PC-3 (cell line): ENCODE measurements at regions not wholly inside any gene's neighbourhood (a gene's known extent, or its start where the extent isn't known, plus 50 kb on each side); places are given as distances from the start of the nearest gene placed in this dataset.

Source experiments
- ATAC-seq: fragments of 200-7000 bp; cut with Tn5 transposase; 2 replicates; pipeline ENCODE4 v1.9.1; 2020; ENCODE audit warnings: mild to moderate bottlenecking, moderate library complexity
- BruUV-seq: library from RNA; stranded (reverse); fragments of 400-500 nt; replicated peaks from 2 replicates; lab custom pipeline; 2021; lab: Mats Ljungman, UMichigan
- CTCF ChIA-PET: fragments of 300-600 bp; sonication (Branson Sonifier 250); formaldehyde crosslinking; loops from one replicate; lab custom pipeline; 2022; ENCODE audit warnings: antibody characterized with exemption; lab: Charles Lee
- POLR2A ChIA-PET: fragments of 300-600 bp; sonication (Branson Sonifier 250); formaldehyde crosslinking; loops from one replicate; lab custom pipeline; 2022; ENCODE audit warnings: antibody characterized with exemption; ENCODE audit not compliant: unreplicated experiment; lab: Charles Lee
- DNase-seq: peaks from one replicate; pipeline ENCODE4 v3.0.0-alpha.2; 2015
- H2AFZ ChIP-seq: fragments of 300-600 bp; sonication (generic); 2 replicates; pipeline ENCODE4 v1.6.0; 2016; ENCODE audit warnings: antibody characterized with exemption, low read length
- H3F3A ChIP-seq: fragments of 300-600 bp; sonication (generic); one replicate; pipeline ENCODE4 v1.6.0; 2017; ENCODE audit warnings: antibody characterized with exemption, low read length, control low read depth, mild to moderate bottlenecking; ENCODE audit not compliant: unreplicated experiment
- H3K27ac ChIP-seq: fragments of 300-600 bp; sonication (generic); 2 replicates; pipeline ENCODE4 v1.5.1; 2016; ENCODE audit warnings: mild to moderate bottlenecking, low read length
- H3K27me3 ChIP-seq: fragments of 300-600 bp; sonication (generic); 2 replicates; pipeline ENCODE4 v1.6.1; 2016; ENCODE audit warnings: low read length, mixed read lengths
- H3K36me3 ChIP-seq: fragments of 300-600 bp; sonication (generic); 2 replicates; pipeline ENCODE4 v1.6.1; 2016; ENCODE audit warnings: low read depth, mixed run types, low read length, mixed read lengths
- H3K4me1 ChIP-seq: fragments of 300-600 bp; sonication (generic); 2 replicates; pipeline ENCODE4 v1.5.1; 2016; ENCODE audit warnings: low read length; ENCODE audit not compliant: insufficient read depth
- H3K4me2 ChIP-seq: fragments of 300-600 bp; sonication (generic); 2 replicates; pipeline ENCODE4 v1.6.0; 2016; ENCODE audit warnings: low read length
- H3K4me3 ChIP-seq: fragments of 300-600 bp; sonication (generic); 2 replicates; pipeline ENCODE4 v1.5.1; 2016; ENCODE audit warnings: mild to moderate bottlenecking, low read length, mixed read lengths
- H3K79me2 ChIP-seq: fragments of 300-600 bp; sonication (generic); 2 replicates; pipeline ENCODE4 v1.6.1; 2017; ENCODE audit warnings: low read length, mixed read lengths
- H3K9ac ChIP-seq: fragments of 300-600 bp; sonication (generic); 2 replicates; pipeline ENCODE4 v1.6.0; 2016; ENCODE audit warnings: mild to moderate bottlenecking, low read length
- H3K9me2 ChIP-seq: fragments of 300-600 bp; sonication (generic); replicated peaks from 2 replicates; pipeline ENCODE4 v1.6.1; 2016; ENCODE audit warnings: mixed run types, low read length, mixed read lengths
- H3K9me3 ChIP-seq: fragments of 300-600 bp; sonication (generic); 2 replicates; pipeline ENCODE4 v1.6.1; 2016; ENCODE audit warnings: low read length, mixed read lengths
- H4K20me1 ChIP-seq: fragments of 300-600 bp; sonication (generic); 2 replicates; pipeline ENCODE4 v1.6.1; 2016; ENCODE audit warnings: low read length, mixed read lengths
- EZH2 ChIP-seq: fragments of 300-600 bp; sonication (generic); IDR thresholded peaks from one replicate; pipeline ENCODE4 v1.6.1; 2017; ENCODE audit warnings: antibody characterized with exemption, mild to moderate bottlenecking, low read length; ENCODE audit not compliant: unreplicated experiment
- EZH2phosphoT487 ChIP-seq: fragments of 300-600 bp; sonication (generic); IDR thresholded peaks from 2 replicates; pipeline ENCODE4 v1.6.1; 2018; ENCODE audit warnings: mild to moderate bottlenecking, antibody characterized with exemption, low read length, borderline replicate concordance
- intact Hi-C: fragments of 100-400 bp; cut with micrococcal nuclease; formaldehyde crosslinking; loops from 2 replicates; pipeline ENCODE4 v1.9.0; 2023
- TF ChIP-seq, protein P1 (sequence below): fragments of 300-600 bp; sonication (generic); conservative IDR thresholded peaks from 2 replicates; pipeline ENCODE4 v1.5.1; 2017; ENCODE audit warnings: antibody characterized with exemption, low read depth, mild to moderate bottlenecking, low read length

DNA sequence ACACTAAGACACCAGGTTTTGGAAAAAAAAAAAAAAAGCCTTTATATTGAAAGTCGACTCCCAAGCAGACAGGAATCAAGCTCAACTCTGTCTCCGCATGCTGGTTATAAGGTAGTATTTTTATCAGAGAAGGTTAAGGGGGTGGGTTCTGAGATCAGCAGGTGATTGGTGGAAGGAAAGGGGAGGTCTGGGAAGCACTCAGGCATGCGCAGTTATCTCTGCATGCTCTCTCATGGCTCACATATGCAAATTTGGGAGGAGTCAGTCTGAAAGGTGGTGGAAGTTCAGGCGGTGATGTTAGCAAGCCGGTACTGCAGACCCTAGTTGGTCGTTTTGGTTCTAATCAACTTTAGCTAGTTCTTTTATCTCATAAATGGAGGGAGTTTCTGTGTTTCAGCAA lies 357.6 kb upstream of the C16orf82 start:
- Histone ChIP-seq H3K27me3 (no peaks in the 10 kb centered on the region), H2AFZ (no peak overlapping the region)

DNA sequence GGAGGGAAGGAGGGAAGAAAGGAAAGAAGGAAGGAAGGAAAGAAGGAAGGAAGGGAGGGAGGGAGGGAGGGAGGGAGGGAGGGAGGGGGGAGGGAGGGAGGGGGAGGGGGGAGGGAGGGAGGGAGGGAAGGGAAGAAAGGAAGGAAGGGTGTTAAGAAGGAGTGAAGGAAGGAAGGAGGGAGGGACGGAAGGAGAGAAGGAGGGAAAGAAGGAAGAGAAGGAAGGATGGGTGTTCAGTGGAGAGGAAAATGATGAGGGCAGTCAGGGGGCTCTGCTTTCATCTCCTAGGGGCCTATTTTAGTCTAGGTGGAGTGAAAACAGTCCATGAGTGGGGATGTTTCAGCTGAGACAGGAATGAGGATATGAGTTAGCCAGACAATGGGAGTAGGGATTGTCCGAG lies 357.0 kb upstream of the C16orf82 start:
- Histone ChIP-seq H3K79me2 (no peaks in the 10 kb centered on the region), H3K4me2 (no peak overlapping the region), H3F3A (no peaks in the 10 kb centered on the region), H3K27ac (no peak overlapping the region), H3K9ac (no peak overlapping the region), H3K9me2 (no peaks in the 10 kb centered on the region), H4K20me1 (no peaks in the 10 kb centered on the region), H2AFZ (no peak overlapping the region), H3K36me3 (no peaks in the 10 kb centered on the region), H3K4me3 (no peak overlapping the region), H3K9me3 (no peaks in the 10 kb centered on the region), H3K4me1 (no peaks in the 10 kb centered on the region), H3K27me3 (no peaks in the 10 kb centered on the region)
- DNase-seq, result no peak
- ChIA-PET POLR2A (no interaction called here), CTCF (no interaction called here)
- no peak for ATAC-seq
- no TSS peak for BruUV-seq
- TF ChIP-seq EZH2phosphoT487 (no peak), EZH2 (no peak)
- TF ChIP-seq, protein P1, sequence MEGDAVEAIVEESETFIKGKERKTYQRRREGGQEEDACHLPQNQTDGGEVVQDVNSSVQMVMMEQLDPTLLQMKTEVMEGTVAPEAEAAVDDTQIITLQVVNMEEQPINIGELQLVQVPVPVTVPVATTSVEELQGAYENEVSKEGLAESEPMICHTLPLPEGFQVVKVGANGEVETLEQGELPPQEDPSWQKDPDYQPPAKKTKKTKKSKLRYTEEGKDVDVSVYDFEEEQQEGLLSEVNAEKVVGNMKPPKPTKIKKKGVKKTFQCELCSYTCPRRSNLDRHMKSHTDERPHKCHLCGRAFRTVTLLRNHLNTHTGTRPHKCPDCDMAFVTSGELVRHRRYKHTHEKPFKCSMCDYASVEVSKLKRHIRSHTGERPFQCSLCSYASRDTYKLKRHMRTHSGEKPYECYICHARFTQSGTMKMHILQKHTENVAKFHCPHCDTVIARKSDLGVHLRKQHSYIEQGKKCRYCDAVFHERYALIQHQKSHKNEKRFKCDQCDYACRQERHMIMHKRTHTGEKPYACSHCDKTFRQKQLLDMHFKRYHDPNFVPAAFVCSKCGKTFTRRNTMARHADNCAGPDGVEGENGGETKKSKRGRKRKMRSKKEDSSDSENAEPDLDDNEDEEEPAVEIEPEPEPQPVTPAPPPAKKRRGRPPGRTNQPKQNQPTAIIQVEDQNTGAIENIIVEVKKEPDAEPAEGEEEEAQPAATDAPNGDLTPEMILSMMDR, result no peak
- intact Hi-C loops, result no loop called here

More for the DNA sequence above, 357.6 kb upstream of the C16orf82 start:
- Histone ChIP-seq H3K4me3 (no peak overlapping the region), H3K9me3 (no peaks in the 10 kb centered on the region), H3K9me2 (no peaks in the 10 kb centered on the region), H3K9ac (no peak overlapping the region), H3K79me2 (no peaks in the 10 kb centered on the region), H3F3A (no peaks in the 10 kb centered on the region), H4K20me1 (no peaks in the 10 kb centered on the region), H3K36me3 (no peaks in the 10 kb centered on the region), H3K27ac (no peak overlapping the region), H3K4me2 (no peak overlapping the region), H3K4me1 (no peaks in the 10 kb centered on the region)
- ATAC-seq, result no peak
- POLR2A ChIA-PET, result no interaction called here
- no TSS peak for BruUV-seq
- intact Hi-C loops, result no loop called here
- CTCF ChIA-PET, result no interaction called here
- TF ChIP-seq, protein P1, result no peak
- no peak for TF ChIP-seq EZH2
- no peak for TF ChIP-seq EZH2phosphoT487
- DNase-seq, result no peak

DNA sequence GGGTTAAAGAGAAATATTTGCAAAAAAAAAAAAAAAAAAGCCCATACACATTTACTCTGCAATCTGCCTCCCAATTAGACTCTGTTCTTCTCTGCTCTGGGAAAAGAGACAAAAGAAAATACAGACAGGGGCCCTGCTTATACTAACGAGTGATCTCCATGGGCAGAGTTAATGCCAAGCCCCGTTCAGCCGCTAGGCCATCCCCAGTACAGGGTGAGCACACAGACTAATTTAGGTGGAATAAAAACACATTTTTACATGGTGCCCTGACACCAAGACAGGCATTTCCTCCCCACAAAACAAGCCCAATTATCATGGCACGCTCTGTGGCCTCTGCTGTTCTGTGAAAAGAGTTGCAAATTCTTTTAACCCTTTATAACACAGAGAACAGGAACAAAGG lies 356.3 kb upstream of the C16orf82 start:
- no peak overlapping the region for H3K4me2 ChIP-seq
- H3K79me2 ChIP-seq, result no peaks in the 10 kb centered on the region
- H2AFZ ChIP-seq, result no peak overlapping the region
- no peak overlapping the region for H3K9ac ChIP-seq
- H3K27me3 ChIP-seq, result no peaks in the 10 kb centered on the region
- intact Hi-C loops, result no loop called here
- ATAC-seq, result no peak
- H3F3A ChIP-seq, result no peaks in the 10 kb centered on the region
- POLR2A ChIA-PET, result no interaction called here
- H4K20me1 ChIP-seq, result no peaks in the 10 kb centered on the region
- no peaks in the 10 kb centered on the region for H3K9me2 ChIP-seq
- no peak overlapping the region for H3K4me3 ChIP-seq
- no peaks in the 10 kb centered on the region for H3K36me3 ChIP-seq
- no peak for TF ChIP-seq EZH2
- no peak for TF ChIP-seq EZH2phosphoT487
- TF ChIP-seq, protein P1, result no peak
- no peak overlapping the region for H3K27ac ChIP-seq
- H3K4me1 ChIP-seq, result no peaks in the 10 kb centered on the region
- no peaks in the 10 kb centered on the region for H3K9me3 ChIP-seq
- no TSS peak for BruUV-seq
- CTCF ChIA-PET, result no interaction called here
- DNase-seq, result no peak
